GM12878 (cell line): ENCODE measurements at regions not wholly inside any gene's neighbourhood (a gene's known extent, or its start where the extent isn't known, plus 50 kb on each side); places are given as distances from the start of the nearest gene placed in this dataset.

ENCODE experiments used
- BRCA1 ChIP-seq: IDR thresholded peaks from 2 replicates; pipeline ENCODE4 v1.6.1; 2011; ENCODE audit warnings: low read depth, low read length, improper control_type of control experiment
- CREM ChIP-seq: IDR thresholded peaks from 2 replicates; pipeline ENCODE4 v1.6.1; 2014; ENCODE audit warnings: antibody characterized with exemption, low read depth
- EP300 ChIP-seq, 2 experiments: fragments of 150-350 bp in 1 of 2; IDR thresholded peaks; 2 replicates each; pipeline ENCODE4 v1.6.1; 2011 to 2012; ENCODE audit warnings: low read depth in 2 of 2, low read length in 2 of 2, borderline replicate concordance in 1 of 2, improper control_type of control experiment in 1 of 2, inconsistent platforms in 1 of 2; ENCODE audit not compliant: control insufficient read depth in 1 of 2
- FOS ChIP-seq: IDR thresholded peaks from 3 replicates; pipeline ENCODE4 v1.6.1; 2011; ENCODE audit warnings: borderline replicate concordance; ENCODE audit not compliant: insufficient read length; ENCODE audit errors: extremely low read depth
- FOXK2 ChIP-seq: fragments of 450-650 bp; IDR thresholded peaks from 2 replicates; pipeline ENCODE4 v1.6.1; 2017; ENCODE audit warnings: mild to moderate bottlenecking, moderate library complexity
- MYC ChIP-seq: IDR thresholded peaks from 2 replicates; pipeline ENCODE4 v1.6.1; 2011; ENCODE audit warnings: mild to moderate bottlenecking, low read length, moderate library complexity, inconsistent platforms; ENCODE audit not compliant: insufficient read depth, insufficient replicate concordance, insufficient read length, severe bottlenecking
- RCOR1 ChIP-seq: conservative IDR thresholded peaks from 2 replicates; pipeline ENCODE4 v1.6.1; 2012; ENCODE audit warnings: low read depth, low read length, improper control_type of control experiment
- ZNF24 ChIP-seq: fragments of 450-650 bp; IDR thresholded peaks from 2 replicates; pipeline ENCODE4 v1.6.1; 2017; ENCODE audit warnings: antibody characterized with exemption, mild to moderate bottlenecking
- TF ChIP-seq, protein P1 (sequence below), 3 experiments: IDR thresholded peaks in 2 of 3; conservative IDR thresholded peaks in 1 of 3; 2 replicates each; pipeline ENCODE4 v1.5.1; 2011; ENCODE audit warnings: low read depth in 3 of 3, low read length in 3 of 3, mild to moderate bottlenecking in 3 of 3, control low read depth in 2 of 3, moderate library complexity in 2 of 3, inconsistent platforms in 1 of 3, mixed read lengths in 1 of 3; ENCODE audit not compliant: control insufficient read depth in 2 of 3, insufficient read depth in 1 of 3; ENCODE audit errors: extremely low read depth in 1 of 3
- TF ChIP-seq, protein P2 (sequence below): IDR thresholded peaks from 2 replicates; pipeline ENCODE4 v1.6.1; 2011; ENCODE audit warnings: mild to moderate bottlenecking, low read depth, low read length, moderate library complexity; ENCODE audit not compliant: insufficient replicate concordance

DNA sequence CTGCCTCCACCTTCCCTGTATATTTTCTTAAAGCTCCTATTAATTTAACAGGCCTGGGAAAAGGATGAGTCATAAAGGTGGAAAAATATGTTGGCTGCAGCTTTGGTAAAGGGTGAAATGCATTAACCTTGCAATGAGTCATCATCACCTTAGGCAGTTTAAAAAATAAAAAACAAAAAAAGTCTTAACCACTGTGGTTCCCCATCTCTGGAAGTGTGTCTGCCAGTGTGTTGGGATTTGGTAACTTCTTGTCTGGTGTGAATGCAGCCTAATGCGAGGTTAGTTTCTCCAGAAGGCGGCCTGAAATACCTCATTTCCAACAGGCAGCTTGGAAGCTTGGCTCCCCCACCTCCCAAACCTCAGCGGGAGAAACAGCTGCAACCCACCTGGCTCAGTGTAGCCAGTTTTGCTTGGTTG is 265.3 kb upstream of the GAS1 start:
- TF ChIP-seq FOS (no peak), BRCA1 (no peak), ZNF24 (no peak), CREM (no peak), FOXK2 (no peak), EP300 (IDR thresholded peaks at IDR 0.05; ENCODE audit: borderline replicate concordance in 1 of 2, control insufficient read depth in 1 of 2, low read depth in 2 of 2, low read length in 2 of 2) (no peak), RCOR1 (no peak), MYC (no peak)
- TF ChIP-seq, protein P1, sequence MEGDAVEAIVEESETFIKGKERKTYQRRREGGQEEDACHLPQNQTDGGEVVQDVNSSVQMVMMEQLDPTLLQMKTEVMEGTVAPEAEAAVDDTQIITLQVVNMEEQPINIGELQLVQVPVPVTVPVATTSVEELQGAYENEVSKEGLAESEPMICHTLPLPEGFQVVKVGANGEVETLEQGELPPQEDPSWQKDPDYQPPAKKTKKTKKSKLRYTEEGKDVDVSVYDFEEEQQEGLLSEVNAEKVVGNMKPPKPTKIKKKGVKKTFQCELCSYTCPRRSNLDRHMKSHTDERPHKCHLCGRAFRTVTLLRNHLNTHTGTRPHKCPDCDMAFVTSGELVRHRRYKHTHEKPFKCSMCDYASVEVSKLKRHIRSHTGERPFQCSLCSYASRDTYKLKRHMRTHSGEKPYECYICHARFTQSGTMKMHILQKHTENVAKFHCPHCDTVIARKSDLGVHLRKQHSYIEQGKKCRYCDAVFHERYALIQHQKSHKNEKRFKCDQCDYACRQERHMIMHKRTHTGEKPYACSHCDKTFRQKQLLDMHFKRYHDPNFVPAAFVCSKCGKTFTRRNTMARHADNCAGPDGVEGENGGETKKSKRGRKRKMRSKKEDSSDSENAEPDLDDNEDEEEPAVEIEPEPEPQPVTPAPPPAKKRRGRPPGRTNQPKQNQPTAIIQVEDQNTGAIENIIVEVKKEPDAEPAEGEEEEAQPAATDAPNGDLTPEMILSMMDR (IDR thresholded peaks at IDR 0.05 in 2 of 3, conservative IDR thresholded peaks at IDR 0.05 in 1 of 3; ENCODE audit: control insufficient read depth in 2 of 3, extremely low read depth in 1 of 3, insufficient read depth in 1 of 3, low read depth in 3 of 3, low read length in 3 of 3), result no peak
- TF ChIP-seq, protein P2, sequence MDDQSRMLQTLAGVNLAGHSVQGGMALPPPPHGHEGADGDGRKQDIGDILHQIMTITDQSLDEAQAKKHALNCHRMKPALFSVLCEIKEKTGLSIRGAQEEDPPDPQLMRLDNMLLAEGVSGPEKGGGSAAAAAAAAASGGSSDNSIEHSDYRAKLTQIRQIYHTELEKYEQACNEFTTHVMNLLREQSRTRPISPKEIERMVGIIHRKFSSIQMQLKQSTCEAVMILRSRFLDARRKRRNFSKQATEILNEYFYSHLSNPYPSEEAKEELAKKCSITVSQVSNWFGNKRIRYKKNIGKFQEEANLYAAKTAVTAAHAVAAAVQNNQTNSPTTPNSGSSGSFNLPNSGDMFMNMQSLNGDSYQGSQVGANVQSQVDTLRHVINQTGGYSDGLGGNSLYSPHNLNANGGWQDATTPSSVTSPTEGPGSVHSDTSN, result no peak
